Esophagus muscularis mucosa (tissue), 4 donors: ENCODE measurements at regions not wholly inside any gene's neighbourhood (a gene's known extent, or its start where the extent isn't known, plus 50 kb on each side); places are given as distances from the start of the nearest gene placed in this dataset.

Experiments used
- CTCF ChIP-seq, 3 experiments: fragments of 200-600 bp in 2 of 3; fragments of 450-650 bp in 1 of 3; sonication (generic) in 2 of 3; IDR thresholded peaks; one replicate each; pipeline ENCODE4 v1.5.1; 2017 to 2019; ENCODE audit warnings: antibody characterized with exemption in 3 of 3, mild to moderate bottlenecking in 2 of 3, moderate library complexity in 1 of 3
- EP300 ChIP-seq: sonication (generic); formaldehyde crosslinking; IDR thresholded peaks from one replicate; pipeline ENCODE4 v1.6.1; 2017; ENCODE audit warnings: antibody characterized with exemption
- POLR2A ChIP-seq: fragments of 450-650 bp; IDR thresholded peaks from one replicate; pipeline ENCODE4 v1.6.1; 2017; ENCODE audit warnings: antibody characterized with exemption, moderate library complexity, mild to moderate bottlenecking, low read depth
- POLR2AphosphoS5 ChIP-seq, 2 donors: sonication (generic); formaldehyde crosslinking; IDR thresholded peaks; one replicate each; pipeline ENCODE4 v1.6.1; 2017; ENCODE audit warnings: antibody characterized with exemption in 2 of 2

GRCh38 chr17:13359774-13360173 lies 242.0 kb downstream of the HS3ST3A1 start:
- TF ChIP-seq CTCF (IDR thresholded peaks at IDR 0.05) (no peak), EP300 (no peak), POLR2A (no peak), POLR2AphosphoS5 (IDR thresholded peaks at IDR 0.05) (no peak)
